ENCODE measurements at regions not wholly inside any gene's neighbourhood (a gene's known extent, or its start where the extent isn't known, plus 50 kb on each side); places are given as distances from the start of the nearest gene placed in this dataset.

DNA sequence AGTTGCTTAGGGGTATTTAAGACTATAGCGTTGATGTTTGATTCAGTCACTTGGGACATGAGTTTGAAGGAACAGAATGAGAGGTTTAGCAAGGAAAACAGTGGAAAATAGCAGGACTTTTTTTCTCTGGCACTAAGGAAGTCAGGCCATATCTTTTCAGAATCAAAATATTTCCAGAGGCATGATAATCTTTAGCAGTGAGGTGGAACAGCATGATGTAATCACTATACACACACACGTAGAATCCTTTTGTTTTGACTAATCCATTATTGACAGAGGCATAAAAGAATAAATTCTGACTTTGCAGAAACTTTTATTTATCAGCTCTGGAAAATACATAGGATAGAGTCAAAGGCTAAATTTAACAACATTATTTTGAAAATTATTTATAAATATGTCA, 174.1 kb downstream of the ZPLD1 start:
- TF ChIP-seq, protein P1, sequence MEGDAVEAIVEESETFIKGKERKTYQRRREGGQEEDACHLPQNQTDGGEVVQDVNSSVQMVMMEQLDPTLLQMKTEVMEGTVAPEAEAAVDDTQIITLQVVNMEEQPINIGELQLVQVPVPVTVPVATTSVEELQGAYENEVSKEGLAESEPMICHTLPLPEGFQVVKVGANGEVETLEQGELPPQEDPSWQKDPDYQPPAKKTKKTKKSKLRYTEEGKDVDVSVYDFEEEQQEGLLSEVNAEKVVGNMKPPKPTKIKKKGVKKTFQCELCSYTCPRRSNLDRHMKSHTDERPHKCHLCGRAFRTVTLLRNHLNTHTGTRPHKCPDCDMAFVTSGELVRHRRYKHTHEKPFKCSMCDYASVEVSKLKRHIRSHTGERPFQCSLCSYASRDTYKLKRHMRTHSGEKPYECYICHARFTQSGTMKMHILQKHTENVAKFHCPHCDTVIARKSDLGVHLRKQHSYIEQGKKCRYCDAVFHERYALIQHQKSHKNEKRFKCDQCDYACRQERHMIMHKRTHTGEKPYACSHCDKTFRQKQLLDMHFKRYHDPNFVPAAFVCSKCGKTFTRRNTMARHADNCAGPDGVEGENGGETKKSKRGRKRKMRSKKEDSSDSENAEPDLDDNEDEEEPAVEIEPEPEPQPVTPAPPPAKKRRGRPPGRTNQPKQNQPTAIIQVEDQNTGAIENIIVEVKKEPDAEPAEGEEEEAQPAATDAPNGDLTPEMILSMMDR (IDR thresholded peaks at IDR 0.05; ENCODE audit: low read length), result no peak
- TF ChIP-seq EZH2phosphoT487 (IDR thresholded peaks at IDR 0.05; ENCODE audit: low read length) (no peak), EZH2 (optimal IDR thresholded peaks at IDR 0.05; ENCODE audit: low read depth, low read length) (no peak)
- Histone ChIP-seq H3K4me3 (ENCODE audit: low read length) (no peak overlapping the region), H3F3A (ENCODE audit: insufficient read depth, low read length) (peaks cover 18% of the 10 kb centered on the region), H3K27ac (ENCODE audit: low read length) (peak overlapping the region; percentile 74; the same call in 1 of the 2 replicates), H4K20me1 (ENCODE audit: insufficient read depth, low read length) (no peaks in the 10 kb centered on the region), H3K36me3 (replicated peaks; ENCODE audit: insufficient read depth, low read length) (no peaks in the 10 kb centered on the region), H3K9ac (ENCODE audit: low read length) (no peak overlapping the region), H3K4me1 (ENCODE audit: low read length) (peaks cover 33% of the 10 kb centered on the region), H3K9me2 (replicated peaks; ENCODE audit: insufficient read depth, low read length) (no peaks in the 10 kb centered on the region), H3K9me3 (replicated peaks; ENCODE audit: insufficient read depth, low read length) (no peaks in the 10 kb centered on the region), H2AFZ (ENCODE audit: low read length) (no peak overlapping the region), H3K27me3 (replicated peaks; ENCODE audit: insufficient read depth, low read length) (no peaks in the 10 kb centered on the region), H3K79me2 (ENCODE audit: low read length) (no peaks in the 10 kb centered on the region), H3K4me2 (ENCODE audit: low read depth, low read length) (no peak overlapping the region)
- no peak for DNase-seq

DNA sequence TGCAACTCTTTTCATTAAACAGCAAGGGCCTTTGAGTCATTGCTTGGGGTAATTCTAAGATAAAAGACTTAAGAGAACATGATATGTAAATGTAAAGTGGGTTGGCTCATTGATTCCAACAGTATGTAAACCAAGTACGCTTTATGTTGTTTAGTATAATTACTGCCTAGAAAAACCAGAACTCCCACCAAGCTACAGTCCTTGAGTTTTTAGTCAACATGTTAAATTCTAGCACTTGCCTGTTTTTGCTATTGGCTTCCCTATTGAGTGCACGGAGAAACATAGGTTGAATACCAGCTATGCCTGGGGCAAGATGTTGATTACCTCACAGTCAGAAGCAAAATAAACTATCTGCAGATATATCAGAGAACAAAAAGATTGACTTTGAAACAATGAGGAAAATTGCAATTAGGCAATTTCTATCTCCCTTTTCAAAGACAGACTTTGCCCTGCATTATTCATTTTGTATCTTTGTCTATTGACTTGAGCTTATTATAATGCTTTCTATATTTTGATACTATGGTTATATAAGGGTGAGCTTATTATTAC, 179.3 kb downstream of the ZPLD1 start:
- Histone ChIP-seq H3K27me3 (replicated peaks; ENCODE audit: insufficient read depth, low read length) (no peaks in the 10 kb centered on the region), H3K4me2 (ENCODE audit: low read depth, low read length) (no peak overlapping the region), H3K79me2 (ENCODE audit: low read length) (no peaks in the 10 kb centered on the region), H2AFZ (ENCODE audit: low read length) (no peak overlapping the region), H3K4me1 (ENCODE audit: low read length) (peaks cover 16% of the 10 kb centered on the region), H3F3A (ENCODE audit: insufficient read depth, low read length) (peaks cover 13% of the 10 kb centered on the region), H3K9me2 (replicated peaks; ENCODE audit: insufficient read depth, low read length) (no peaks in the 10 kb centered on the region), H4K20me1 (ENCODE audit: insufficient read depth, low read length) (no peaks in the 10 kb centered on the region), H3K9me3 (replicated peaks; ENCODE audit: insufficient read depth, low read length) (no peaks in the 10 kb centered on the region), H3K9ac (ENCODE audit: low read length) (no peak overlapping the region), H3K36me3 (replicated peaks; ENCODE audit: insufficient read depth, low read length) (no peaks in the 10 kb centered on the region), H3K27ac (ENCODE audit: low read length) (no peak overlapping the region), H3K4me3 (ENCODE audit: low read length) (no peak overlapping the region)
- no peak for DNase-seq
- TF ChIP-seq, protein P1 (IDR thresholded peaks at IDR 0.05; ENCODE audit: low read length), result no peak
- no peak for TF ChIP-seq EZH2 (optimal IDR thresholded peaks at IDR 0.05; ENCODE audit: low read depth, low read length)
- no peak for TF ChIP-seq EZH2phosphoT487 (IDR thresholded peaks at IDR 0.05; ENCODE audit: low read length)

DNA sequence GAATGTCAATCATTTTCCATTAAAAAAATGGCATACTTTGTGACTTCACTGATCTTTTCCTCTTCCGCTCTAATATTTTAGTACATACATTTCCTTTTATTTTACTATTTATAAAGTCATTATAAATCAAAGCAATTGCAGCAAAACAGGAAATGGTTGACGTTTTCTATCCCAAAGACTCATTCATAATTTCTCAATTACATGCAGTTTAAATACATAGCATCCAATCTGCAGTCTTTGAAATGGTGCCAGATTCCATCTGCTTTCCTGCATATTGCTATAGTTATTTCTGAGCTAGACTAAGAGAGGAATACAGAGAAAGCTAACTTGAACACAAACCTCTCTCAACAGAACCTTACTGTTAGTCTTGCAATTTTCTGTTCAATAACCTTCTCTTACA, 179.8 kb downstream of the ZPLD1 start:
- no peaks in the 10 kb centered on the region for H3K9me2 ChIP-seq (replicated peaks; ENCODE audit: insufficient read depth, low read length)
- no peaks in the 10 kb centered on the region for H3K36me3 ChIP-seq (replicated peaks; ENCODE audit: insufficient read depth, low read length)
- peaks cover 9% of the 10 kb centered on the region for H3F3A ChIP-seq (ENCODE audit: insufficient read depth, low read length)
- no peak for DNase-seq
- H3K4me1 ChIP-seq (ENCODE audit: low read length), result peaks cover 17% of the 10 kb centered on the region
- no peak overlapping the region for H3K4me3 ChIP-seq (ENCODE audit: low read length)
- H3K79me2 ChIP-seq (ENCODE audit: low read length), result no peaks in the 10 kb centered on the region
- H3K27me3 ChIP-seq (replicated peaks; ENCODE audit: insufficient read depth, low read length), result no peaks in the 10 kb centered on the region
- H4K20me1 ChIP-seq (ENCODE audit: insufficient read depth, low read length), result no peaks in the 10 kb centered on the region
- H3K4me2 ChIP-seq (ENCODE audit: low read depth, low read length), result no peak overlapping the region
- H2AFZ ChIP-seq (ENCODE audit: low read length), result no peak overlapping the region
- no peak overlapping the region for H3K27ac ChIP-seq (ENCODE audit: low read length)
- no peaks in the 10 kb centered on the region for H3K9me3 ChIP-seq (replicated peaks; ENCODE audit: insufficient read depth, low read length)
- H3K9ac ChIP-seq (ENCODE audit: low read length), result no peak overlapping the region
- no peak for TF ChIP-seq EZH2phosphoT487 (IDR thresholded peaks at IDR 0.05; ENCODE audit: low read length)
- TF ChIP-seq, protein P1 (IDR thresholded peaks at IDR 0.05; ENCODE audit: low read length), result no peak
- TF ChIP-seq EZH2 (optimal IDR thresholded peaks at IDR 0.05; ENCODE audit: low read depth, low read length), result no peak

Measured in MM.1S (cell line).